Adrenal gland (tissue), 5 donors: ENCODE measurements at regions not wholly inside any gene's neighbourhood (a gene's known extent, or its start where the extent isn't known, plus 50 kb on each side); places are given as distances from the start of the nearest gene placed in this dataset.

ENCODE experiments used
- POLR2A ChIP-seq, 2 donors: fragments of 450-650 bp; IDR thresholded peaks; one replicate each; pipeline ENCODE4 v1.6.1; 2017; ENCODE audit warnings: antibody characterized with exemption in 2 of 2, mild to moderate bottlenecking in 2 of 2, moderate library complexity in 1 of 2
- TF ChIP-seq, protein P1 (sequence below), 6 experiments: fragments of 450-650 bp in 4 of 6; fragments of 200-600 bp in 2 of 6; sonication (generic) in 1 of 6; IDR thresholded peaks; 1 replicate in 5 of 6; 2 replicates in 1 of 6; pipeline versions ENCODE4 v1.5.1 to v1.8.0; 2016 to 2021; ENCODE audit warnings: antibody characterized with exemption in 6 of 6, mild to moderate bottlenecking in 2 of 6, moderate library complexity in 1 of 6
- donor health status: DM: no; HTN: no; CAD: no.

DNA sequence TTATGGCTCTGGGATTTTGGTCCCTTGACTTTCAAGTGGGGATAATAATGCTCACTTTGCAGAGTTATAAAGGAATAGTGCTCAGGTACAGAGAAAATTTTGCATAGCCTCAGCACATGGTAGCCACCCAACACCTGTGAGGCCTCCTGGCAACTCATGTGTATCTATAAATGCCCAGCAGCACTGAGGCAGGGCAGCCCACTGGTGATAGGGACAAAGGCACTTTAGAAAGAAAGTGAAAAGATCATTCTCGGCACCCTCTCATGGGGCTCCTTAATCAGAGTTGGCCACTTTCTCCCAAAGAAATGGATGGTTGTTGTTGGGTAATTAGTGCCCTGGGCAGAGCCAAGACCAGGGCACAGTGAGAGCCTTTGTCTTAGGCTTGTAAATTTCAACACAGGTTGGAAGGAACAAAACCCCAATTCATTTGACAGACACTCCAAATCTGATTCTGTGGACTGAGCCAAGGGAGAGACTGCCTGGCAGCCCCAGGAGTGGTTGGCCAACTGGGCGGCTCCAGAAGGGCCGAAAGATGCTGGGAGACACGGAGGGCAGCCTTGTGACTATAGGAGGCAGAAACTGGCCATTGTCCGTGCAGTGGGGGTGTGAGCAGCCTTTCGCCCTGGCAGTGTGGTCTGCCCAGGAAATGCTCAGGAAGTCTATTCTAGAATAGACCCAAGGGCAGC lies 213.2 kb upstream of the RGMA start:
- TF ChIP-seq, protein P1, sequence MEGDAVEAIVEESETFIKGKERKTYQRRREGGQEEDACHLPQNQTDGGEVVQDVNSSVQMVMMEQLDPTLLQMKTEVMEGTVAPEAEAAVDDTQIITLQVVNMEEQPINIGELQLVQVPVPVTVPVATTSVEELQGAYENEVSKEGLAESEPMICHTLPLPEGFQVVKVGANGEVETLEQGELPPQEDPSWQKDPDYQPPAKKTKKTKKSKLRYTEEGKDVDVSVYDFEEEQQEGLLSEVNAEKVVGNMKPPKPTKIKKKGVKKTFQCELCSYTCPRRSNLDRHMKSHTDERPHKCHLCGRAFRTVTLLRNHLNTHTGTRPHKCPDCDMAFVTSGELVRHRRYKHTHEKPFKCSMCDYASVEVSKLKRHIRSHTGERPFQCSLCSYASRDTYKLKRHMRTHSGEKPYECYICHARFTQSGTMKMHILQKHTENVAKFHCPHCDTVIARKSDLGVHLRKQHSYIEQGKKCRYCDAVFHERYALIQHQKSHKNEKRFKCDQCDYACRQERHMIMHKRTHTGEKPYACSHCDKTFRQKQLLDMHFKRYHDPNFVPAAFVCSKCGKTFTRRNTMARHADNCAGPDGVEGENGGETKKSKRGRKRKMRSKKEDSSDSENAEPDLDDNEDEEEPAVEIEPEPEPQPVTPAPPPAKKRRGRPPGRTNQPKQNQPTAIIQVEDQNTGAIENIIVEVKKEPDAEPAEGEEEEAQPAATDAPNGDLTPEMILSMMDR (IDR thresholded peaks at IDR 0.05) = no peak
- TF ChIP-seq POLR2A (IDR thresholded peaks at IDR 0.05) = no peak
